Fibroblast of lung (primary cell): ENCODE measurements at regions not wholly inside any gene's neighbourhood (a gene's known extent, or its start where the extent isn't known, plus 50 kb on each side); places are given as distances from the start of the nearest gene placed in this dataset.

ENCODE experiments used
- EZH2 ChIP-seq: IDR thresholded peaks from 2 replicates; pipeline ENCODE4 v1.5.1; 2012; ENCODE audit warnings: low read length, control low read depth, mild to moderate bottlenecking; ENCODE audit errors: missing control alignments
- TF ChIP-seq, protein P1 (sequence below), 2 donors: IDR thresholded peaks in 1 of 2; conservative IDR thresholded peaks in 1 of 2; 1 replicate in 1 of 2; 2 replicates in 1 of 2; pipeline ENCODE4 v1.5.1; 2011 to 2012; ENCODE audit warnings: low read length in 2 of 2, control low read depth in 1 of 2, inconsistent platforms in 1 of 2, low read depth in 1 of 2, mild to moderate bottlenecking in 1 of 2

- no peak for TF ChIP-seq EZH2
- TF ChIP-seq, protein P1, sequence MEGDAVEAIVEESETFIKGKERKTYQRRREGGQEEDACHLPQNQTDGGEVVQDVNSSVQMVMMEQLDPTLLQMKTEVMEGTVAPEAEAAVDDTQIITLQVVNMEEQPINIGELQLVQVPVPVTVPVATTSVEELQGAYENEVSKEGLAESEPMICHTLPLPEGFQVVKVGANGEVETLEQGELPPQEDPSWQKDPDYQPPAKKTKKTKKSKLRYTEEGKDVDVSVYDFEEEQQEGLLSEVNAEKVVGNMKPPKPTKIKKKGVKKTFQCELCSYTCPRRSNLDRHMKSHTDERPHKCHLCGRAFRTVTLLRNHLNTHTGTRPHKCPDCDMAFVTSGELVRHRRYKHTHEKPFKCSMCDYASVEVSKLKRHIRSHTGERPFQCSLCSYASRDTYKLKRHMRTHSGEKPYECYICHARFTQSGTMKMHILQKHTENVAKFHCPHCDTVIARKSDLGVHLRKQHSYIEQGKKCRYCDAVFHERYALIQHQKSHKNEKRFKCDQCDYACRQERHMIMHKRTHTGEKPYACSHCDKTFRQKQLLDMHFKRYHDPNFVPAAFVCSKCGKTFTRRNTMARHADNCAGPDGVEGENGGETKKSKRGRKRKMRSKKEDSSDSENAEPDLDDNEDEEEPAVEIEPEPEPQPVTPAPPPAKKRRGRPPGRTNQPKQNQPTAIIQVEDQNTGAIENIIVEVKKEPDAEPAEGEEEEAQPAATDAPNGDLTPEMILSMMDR (conservative IDR thresholded peaks at IDR 0.05 in 1 of 2, IDR thresholded peaks at IDR 0.05 in 1 of 2; ENCODE audit: low read depth in 1 of 2, low read length in 2 of 2): no peak
Measured at GRCh38 chr7:52682993-52683392, 352.4 kb upstream of the POM121L12 start.
